ENCODE measurements at regions not wholly inside any gene's neighbourhood (a gene's known extent, or its start where the extent isn't known, plus 50 kb on each side); places are given as distances from the start of the nearest gene placed in this dataset.

DNA sequence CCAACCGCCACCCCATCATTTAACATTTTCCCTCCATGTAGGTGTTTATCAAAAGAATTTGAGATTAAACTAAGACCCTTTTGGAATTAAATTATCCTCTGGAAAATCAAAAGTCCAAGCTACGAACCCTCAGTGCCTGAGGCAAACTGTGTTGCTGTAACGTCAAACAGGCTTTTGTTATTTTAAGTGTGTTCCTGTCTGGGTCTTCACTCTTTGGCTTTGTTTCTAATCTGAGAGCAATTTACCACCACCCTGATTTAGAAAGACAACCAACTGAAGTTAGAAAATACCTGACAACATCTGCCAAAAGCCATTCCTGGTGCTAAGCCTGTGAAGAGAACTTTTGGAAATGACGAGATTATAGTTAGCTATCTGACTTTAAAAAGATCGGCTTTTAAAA is 199.9 kb downstream of the DIRAS2 start:
- TF ChIP-seq EZH2 (IDR thresholded peaks at IDR 0.05; ENCODE audit: low read length) (no peak), CTCF (optimal IDR thresholded peaks at IDR 0.05 in 1 of 3, IDR thresholded peaks at IDR 0.05 in 1 of 3, conservative IDR thresholded peaks at IDR 0.05 in 1 of 3; ENCODE audit: extremely low read depth in 1 of 3, insufficient read depth in 2 of 3, low read length in 3 of 3) (no peak)

Data from keratinocyte (primary cell).